Natural killer cell (primary cell): ENCODE measurements at regions not wholly inside any gene's neighbourhood (a gene's known extent, or its start where the extent isn't known, plus 50 kb on each side); places are given as distances from the start of the nearest gene placed in this dataset.

Experiments
- ATAC-seq, 3 donors: fragments of 150-1000 bp in 2 of 3; fragments of 200-7000 bp in 1 of 3; cut with Tn5 transposase; 1 replicate in 1 of 3; 2 replicates in 2 of 3; pipeline ENCODE4 v1.10.0; 2021; ENCODE audit warnings: mild to moderate bottlenecking in 2 of 3, moderate library complexity in 2 of 3
- DNase-seq, 2 donors: peaks; one replicate each; pipeline versions ENCODE4 v3.0.0 to v3.0.0-alpha.2; 2013 to 2021; ENCODE audit warnings: mixed read lengths in 1 of 2
- H3K27ac ChIP-seq: one replicate; pipeline ENCODE4 v1.5.1; 2013; ENCODE audit warnings: mild to moderate bottlenecking, low read length
- H3K27me3 ChIP-seq: one replicate; pipeline ENCODE4 v1.6.1; 2013; ENCODE audit warnings: low read length; ENCODE audit not compliant: control insufficient read depth, insufficient read depth
- H3K36me3 ChIP-seq: one replicate; pipeline ENCODE4 v1.6.1; 2013; ENCODE audit warnings: low read length; ENCODE audit not compliant: control insufficient read depth, insufficient read depth
- H3K4me1 ChIP-seq: one replicate; pipeline ENCODE4 v1.6.1; 2013; ENCODE audit warnings: low read length; ENCODE audit not compliant: control insufficient read depth, insufficient read depth
- H3K4me3 ChIP-seq: one replicate; pipeline ENCODE4 v1.5.1; 2013; ENCODE audit warnings: low read length
- H3K9me3 ChIP-seq: one replicate; pipeline ENCODE4 v1.6.1; 2013; ENCODE audit warnings: low read length; ENCODE audit not compliant: control insufficient read depth, insufficient read depth
- H3K27ac Mint-ChIP-seq, 2 donors: one replicate each; pipeline ENCODE4 v1.8.0; 2022; ENCODE audit warnings: mild to moderate bottlenecking in 2 of 2, mixed read lengths in 2 of 2, moderate library complexity in 1 of 2
- H3K27me3 Mint-ChIP-seq, 2 donors: one replicate each; pipeline ENCODE4 v1.8.0; 2022; ENCODE audit warnings: low read depth in 2 of 2, mixed read lengths in 2 of 2
- H3K36me3 Mint-ChIP-seq: one replicate; pipeline ENCODE4 v1.8.0; 2022; ENCODE audit warnings: mixed read lengths
- H3K4me1 Mint-ChIP-seq, 2 donors: one replicate each; pipeline ENCODE4 v1.8.0; 2022; ENCODE audit warnings: mixed read lengths in 2 of 2
- H3K4me3 Mint-ChIP-seq: one replicate; pipeline ENCODE4 v1.8.0; 2022; ENCODE audit warnings: mild to moderate bottlenecking, moderate library complexity, mixed read lengths
- H3K9me3 Mint-ChIP-seq, 2 donors: one replicate each; pipeline ENCODE4 v1.8.0; 2022; ENCODE audit warnings: mixed read lengths in 2 of 2
- CTCF ChIP-seq: fragments of 200-600 bp; IDR thresholded peaks from one replicate; pipeline ENCODE4 v1.8.0; 2022; ENCODE audit warnings: antibody characterized with exemption
- WGBS: methylation state at CpG from one replicate; pipeline ENCODE4 v1.1.7; 2013; ENCODE audit warnings: missing lambda C conversion rate; ENCODE audit not compliant: insufficient coverage; 5-methylcytosine and 5-hydroxymethylcytosine counted together
- intact Hi-C: fragments of 100-400 bp; cut with micrococcal nuclease; formaldehyde crosslinking; loops from one replicate; pipeline ENCODE4 v1.14.2; 2022

GRCh38 chr3:127366383-127366782 is 78.5 kb upstream of the PRR20G start:
- intact Hi-C loops = no loop called here
- Histone ChIP-seq H3K4me1 (no peaks in the 10 kb centered on the region), H3K27ac (no peak overlapping the region), H3K27me3 (no peaks in the 10 kb centered on the region), H3K4me3 (no peak overlapping the region), H3K9me3 (no peaks in the 10 kb centered on the region), H3K36me3 (no peaks in the 10 kb centered on the region)
- peaks cover 3 to 21% of the 10 kb centered on the region in 2 donors for H3K27me3 Mint-ChIP-seq
- no peak for TF ChIP-seq CTCF
- no peaks in the 10 kb centered on the region for H3K9me3 Mint-ChIP-seq
- H3K27ac Mint-ChIP-seq = no peak overlapping the region
- WGBS = 48% methylated on average over 5 of the region's 6 CpGs
- no peak overlapping the region for H3K4me3 Mint-ChIP-seq
- DNase-seq (no peak), ATAC-seq (no peak)
- no peaks in the 10 kb centered on the region for H3K36me3 Mint-ChIP-seq
- no peaks in the 10 kb centered on the region for H3K4me1 Mint-ChIP-seq

- intact Hi-C loops = no loop called here
- H3K36me3 ChIP-seq = no peaks in the 10 kb centered on the region
- Mint-ChIP-seq H3K4me1 (no peaks in the 10 kb centered on the region), H3K27ac (no peak overlapping the region), H3K36me3 (no peaks in the 10 kb centered on the region), H3K9me3 (no peaks in the 10 kb centered on the region), H3K4me3 (no peak overlapping the region), H3K27me3 (peaks cover 2 to 21% of the 10 kb centered on the region in 2 donors)
- 76% methylated on average over 7 of the region's 7 CpGs for WGBS
- no peak overlapping the region for H3K27ac ChIP-seq
- ATAC-seq = no peak
- no peaks in the 10 kb centered on the region for H3K27me3 ChIP-seq
- no peak for DNase-seq
- no peaks in the 10 kb centered on the region for H3K9me3 ChIP-seq
- H3K4me1 ChIP-seq = no peaks in the 10 kb centered on the region
- no peak overlapping the region for H3K4me3 ChIP-seq
- TF ChIP-seq CTCF = no peak
Measured at GRCh38 chr3:127365163-127365798, 77.4 kb upstream of the PRR20G start.

- Histone ChIP-seq H3K27ac (no peak overlapping the region), H3K9me3 (no peaks in the 10 kb centered on the region), H3K4me3 (no peak overlapping the region), H3K27me3 (no peaks in the 10 kb centered on the region), H3K4me1 (no peaks in the 10 kb centered on the region), H3K36me3 (no peaks in the 10 kb centered on the region)
- no peak for TF ChIP-seq CTCF
- no peaks in the 10 kb centered on the region for H3K36me3 Mint-ChIP-seq
- DNase-seq = no peak
- no peak overlapping the region for H3K27ac Mint-ChIP-seq
- ATAC-seq = no peak
- H3K4me3 Mint-ChIP-seq = no peak overlapping the region
- 84% methylated on average over 3 of the region's 3 CpGs for WGBS
- intact Hi-C loops = no loop called here
- no peaks in the 10 kb centered on the region for H3K4me1 Mint-ChIP-seq
- H3K27me3 Mint-ChIP-seq = peaks cover 2 to 21% of the 10 kb centered on the region in 2 donors
- no peaks in the 10 kb centered on the region for H3K9me3 Mint-ChIP-seq
Measured at GRCh38 chr3:127363891-127364290, 76.0 kb upstream of the PRR20G start.

- H3K9me3 Mint-ChIP-seq = no peaks in the 10 kb centered on the region
- no peak overlapping the region for H3K4me3 Mint-ChIP-seq
- DNase-seq = no peak
- Histone ChIP-seq H3K4me1 (no peaks in the 10 kb centered on the region), H3K27ac (no peak overlapping the region), H3K27me3 (no peaks in the 10 kb centered on the region), H3K4me3 (no peak overlapping the region), H3K9me3 (no peaks in the 10 kb centered on the region), H3K36me3 (no peaks in the 10 kb centered on the region)
- no peaks in the 10 kb centered on the region for H3K4me1 Mint-ChIP-seq
- peaks cover 2 to 21% of the 10 kb centered on the region in 2 donors for H3K27me3 Mint-ChIP-seq
- intact Hi-C loops = no loop called here
- no peak for TF ChIP-seq CTCF
- WGBS = 75% methylated on average over 13 of the region's 13 CpGs
- H3K27ac Mint-ChIP-seq = no peak overlapping the region
- H3K36me3 Mint-ChIP-seq = no peaks in the 10 kb centered on the region
- ATAC-seq = no peak
Measured at GRCh38 chr3:127363171-127363570, 75.3 kb upstream of the PRR20G start.
